Testis (tissue), 2 donors: ENCODE measurements at regions not wholly inside any gene's neighbourhood (a gene's known extent, or its start where the extent isn't known, plus 50 kb on each side); places are given as distances from the start of the nearest gene placed in this dataset.

Experiments
- DNase-seq: peaks from one replicate; pipeline ENCODE4 v3.0.0-alpha.2; 2019
- H3K27ac ChIP-seq, 2 donors: fragments of 200-600 bp; sonication (generic); one replicate each; pipeline ENCODE4 v1.5.1; 2019
- H3K27me3 ChIP-seq: fragments of 200-600 bp; sonication (generic); one replicate; pipeline ENCODE4 v1.5.1; 2019
- H3K36me3 ChIP-seq: fragments of 200-600 bp; sonication (generic); one replicate; pipeline ENCODE4 v1.5.1; 2017; ENCODE audit warnings: low read depth; ENCODE audit errors: missing control alignments
- H3K4me1 ChIP-seq: fragments of 200-600 bp; sonication (generic); one replicate; pipeline ENCODE4 v1.5.1; 2019
- H3K4me3 ChIP-seq, 2 donors: fragments of 200-600 bp; sonication (generic); one replicate each; pipeline ENCODE4 v1.5.1; 2017 to 2019
- H3K9me3 ChIP-seq: fragments of 200-600 bp; sonication (generic); one replicate; pipeline ENCODE4 v1.5.1; 2017
- CTCF ChIP-seq, 3 experiments: fragments of 450-650 bp in 2 of 3; fragments of 200-600 bp in 1 of 3; sonication (generic) in 1 of 3; IDR thresholded peaks; one replicate each; pipeline ENCODE4 v1.5.1; 2016 to 2019; ENCODE audit warnings: antibody characterized with exemption in 3 of 3, mild to moderate bottlenecking in 2 of 3, moderate library complexity in 1 of 3
- POLR2A ChIP-seq: fragments of 450-650 bp; IDR thresholded peaks from one replicate; pipeline ENCODE4 v1.6.1; 2017; ENCODE audit warnings: antibody characterized with exemption, mild to moderate bottlenecking, moderate library complexity
- WGBS, 2 donors: methylation state at CpG; one replicate each; pipeline ENCODE4 v1.1.5; 2018; 5-methylcytosine and 5-hydroxymethylcytosine counted together
- intact Hi-C: fragments of 100-400 bp; cut with DNase I; formaldehyde crosslinking; loops from one replicate; pipeline ENCODE4 v1.15.1; 2023; ENCODE audit warnings: low total_unique reads

- TF ChIP-seq POLR2A, result no peak
- TF ChIP-seq CTCF (IDR thresholded peaks at IDR 0.05), result no peak
- H3K36me3 ChIP-seq, result no peaks in the 10 kb centered on the region
- H3K4me1 ChIP-seq, result no peaks in the 10 kb centered on the region
- DNase-seq, result no peak
- intact Hi-C loops, result no loop called here
- no peak overlapping the region for H3K4me3 ChIP-seq
- no peaks in the 10 kb centered on the region for H3K9me3 ChIP-seq
- no peaks in the 10 kb centered on the region for H3K27me3 ChIP-seq
- H3K27ac ChIP-seq, result no peak overlapping the region
- 45 to 79% methylated on average over 2 of the region's 2 CpGs for WGBS, 2 donors
Measured at GRCh38 chr1:219330669-219331068, 157.0 kb downstream of the LYPLAL1 start.

- TF ChIP-seq POLR2A (no peak), CTCF (IDR thresholded peaks at IDR 0.05) (no peak)
- Histone ChIP-seq H3K27me3 (no peaks in the 10 kb centered on the region), H3K36me3 (no peaks in the 10 kb centered on the region), H3K4me3 (no peak overlapping the region), H3K4me1 (no peaks in the 10 kb centered on the region), H3K9me3 (no peaks in the 10 kb centered on the region), H3K27ac (no peak overlapping the region)
- intact Hi-C loops, result no loop called here
- no peak for DNase-seq
Measured at GRCh38 chr1:219330001-219330400, 156.3 kb downstream of the LYPLAL1 start.

GRCh38 chr1:219329578-219329977 lies 155.9 kb downstream of the LYPLAL1 start:
- no peaks in the 10 kb centered on the region for H3K27me3 ChIP-seq
- H3K27ac ChIP-seq, result no peak overlapping the region
- no peaks in the 10 kb centered on the region for H3K36me3 ChIP-seq
- WGBS, 2 donors, result 77 to 79% methylated on average over 4 of the region's 4 CpGs
- TF ChIP-seq CTCF (IDR thresholded peaks at IDR 0.05), result no peak
- H3K4me1 ChIP-seq, result no peaks in the 10 kb centered on the region
- DNase-seq, result no peak
- intact Hi-C loops, result no loop called here
- no peaks in the 10 kb centered on the region for H3K9me3 ChIP-seq
- H3K4me3 ChIP-seq, result no peak overlapping the region

- 88 to 95% methylated on average over 9 of the region's 9 CpGs for WGBS, 2 donors
- H3K9me3 ChIP-seq, result no peaks in the 10 kb centered on the region
- no peak overlapping the region for H3K4me3 ChIP-seq
- intact Hi-C loops, result no loop called here
- TF ChIP-seq CTCF (IDR thresholded peaks at IDR 0.05) (no peak), POLR2A (no peak)
- no peaks in the 10 kb centered on the region for H3K36me3 ChIP-seq
- no peaks in the 10 kb centered on the region for H3K27me3 ChIP-seq
- no peaks in the 10 kb centered on the region for H3K4me1 ChIP-seq
- DNase-seq, result no peak
- H3K27ac ChIP-seq, result no peak overlapping the region
Measured at GRCh38 chr1:219326843-219327242, 153.2 kb downstream of the LYPLAL1 start.

- no peaks in the 10 kb centered on the region for H3K4me1 ChIP-seq
- no peak overlapping the region for H3K27ac ChIP-seq
- H3K4me3 ChIP-seq, result no peak overlapping the region
- no peak for DNase-seq
- no peaks in the 10 kb centered on the region for H3K36me3 ChIP-seq
- no peaks in the 10 kb centered on the region for H3K9me3 ChIP-seq
- intact Hi-C loops, result no loop called here
- 93% methylated on average over 1 of the region's 1 CpG for WGBS, 2 donors
- TF ChIP-seq CTCF (IDR thresholded peaks at IDR 0.05) (no peak), POLR2A (no peak)
- no peaks in the 10 kb centered on the region for H3K27me3 ChIP-seq
Measured at GRCh38 chr1:219325368-219325742, 151.7 kb downstream of the LYPLAL1 start.
